ENCODE measurements at regions not wholly inside any gene's neighbourhood (a gene's known extent, or its start where the extent isn't known, plus 50 kb on each side); places are given as distances from the start of the nearest gene placed in this dataset.
"Not testable (repeated sequence)": the region's sequence is repeated elsewhere in the genome, so short reads cannot be mapped to it uniquely, and the experiment has no call there.

DNA sequence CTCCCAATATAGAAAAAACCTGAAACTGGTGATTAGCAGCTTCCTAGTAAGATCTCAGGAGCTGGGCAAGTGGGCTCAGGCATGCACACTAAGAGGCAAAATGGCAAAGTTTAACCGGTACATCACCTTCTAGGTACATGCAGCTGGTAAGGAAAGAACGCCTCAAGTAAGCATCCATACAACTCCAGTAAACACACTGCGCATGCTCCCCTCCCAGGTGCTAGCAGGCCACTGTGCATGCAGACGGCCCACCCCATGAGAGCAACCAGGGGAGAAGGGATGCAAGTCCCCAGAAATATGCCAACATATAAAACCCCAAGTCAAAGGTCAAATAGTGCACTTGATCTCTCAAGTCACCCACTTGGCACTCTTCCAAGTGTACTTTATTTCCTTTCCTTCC is 228.6 kb upstream of the KIF2A start:
- Mint-ChIP-seq H3K9me3 (ENCODE audit: insufficient read depth) (no peaks in the 10 kb centered on the region), H3K27ac (no peak overlapping the region), H3K27me3 (ENCODE audit: low read depth) (peaks cover 5% of the 10 kb centered on the region), H3K36me3 (ENCODE audit: low read depth) (no peaks in the 10 kb centered on the region), H3K4me1 (ENCODE audit: low read depth) (no peaks in the 10 kb centered on the region), H3K4me3 (no peak overlapping the region)
- DNase-seq = no peak
- ChIA-PET CTCF (no interaction called here), POLR2A (no interaction called here)
- no peak for ATAC-seq

DNA sequence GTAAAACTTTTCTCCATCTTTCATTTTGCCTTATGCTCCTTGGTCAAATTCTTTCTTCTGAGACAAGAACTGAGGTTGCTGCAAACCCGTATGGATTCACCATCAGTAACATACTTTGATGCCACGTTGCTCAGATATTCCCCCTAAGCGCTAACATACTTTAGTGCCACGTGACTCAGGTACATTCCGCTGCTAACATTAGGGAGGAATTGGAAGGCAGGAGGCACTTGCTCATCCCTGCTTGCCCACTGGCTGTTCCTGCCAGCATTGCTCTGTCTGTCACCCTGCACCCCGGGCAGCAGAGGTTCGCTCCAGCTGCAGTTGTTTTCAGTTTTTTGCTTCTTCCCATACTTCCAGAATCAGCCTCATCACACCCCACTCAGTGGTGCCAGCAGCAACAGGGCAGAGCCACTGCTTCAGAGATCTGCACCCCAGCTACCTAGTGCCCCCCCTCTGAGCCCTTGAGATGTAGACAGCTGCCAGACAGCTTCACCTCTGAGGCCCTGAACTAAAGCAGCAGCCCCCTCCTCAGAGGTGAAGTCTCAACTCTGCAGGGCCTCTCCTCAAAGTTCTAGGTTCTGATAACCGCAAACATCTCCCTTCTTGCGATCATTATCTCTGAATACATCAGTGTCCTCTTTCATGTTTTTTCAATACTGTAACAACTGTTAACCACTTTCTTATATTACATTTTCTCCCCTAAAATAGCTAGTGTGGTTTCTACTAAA is 228.0 kb upstream of the KIF2A start:
- Mint-ChIP-seq H3K36me3 (ENCODE audit: low read depth) (no peaks in the 10 kb centered on the region), H3K9me3 (ENCODE audit: insufficient read depth) (no peaks in the 10 kb centered on the region), H3K27me3 (ENCODE audit: low read depth) (peaks cover 5% of the 10 kb centered on the region), H3K4me1 (ENCODE audit: low read depth) (no peaks in the 10 kb centered on the region), H3K27ac (no peak overlapping the region), H3K4me3 (no peak overlapping the region)
- DNase-seq (no peak), ATAC-seq (no peak)
- ChIA-PET CTCF (no interaction called here), POLR2A (no interaction called here)

- Mint-ChIP-seq H3K27me3 (ENCODE audit: low read depth) (no peaks in the 10 kb centered on the region), H3K9me3 (ENCODE audit: insufficient read depth) (no peaks in the 10 kb centered on the region), H3K4me3 (no peak overlapping the region), H3K36me3 (ENCODE audit: low read depth) (no peaks in the 10 kb centered on the region), H3K27ac (no peak overlapping the region), H3K4me1 (ENCODE audit: low read depth) (no peaks in the 10 kb centered on the region)
- no peak for ATAC-seq
- CTCF ChIA-PET = no interaction called here
- no peak for DNase-seq
- POLR2A ChIA-PET = interaction anchor here (0.5 kb wide), 1 partner anchor 255 kb away, joined by 3 read pairs; no protein-coding TSS in a partner anchor
Measured at GRCh38 chr5:62082370-62082801, 223.6 kb upstream of the KIF2A start.

- CTCF ChIA-PET = no interaction called here
- H3K27me3 Mint-ChIP-seq (ENCODE audit: low read depth) = no peaks in the 10 kb centered on the region
Measured at GRCh38 chr5:62083247-62083646, 222.8 kb upstream of the KIF2A start.

GRCh38 chr5:62083661-62084060 is 222.3 kb upstream of the KIF2A start:
- ChIA-PET POLR2A (no interaction called here), CTCF (no interaction called here)
- Mint-ChIP-seq H3K27me3 (ENCODE audit: low read depth) (no peaks in the 10 kb centered on the region), H3K4me1 (ENCODE audit: low read depth) (no peaks in the 10 kb centered on the region), H3K27ac (no peak overlapping the region), H3K9me3 (ENCODE audit: insufficient read depth) (no peaks in the 10 kb centered on the region), H3K4me3 (no peak overlapping the region), H3K36me3 (ENCODE audit: low read depth) (no peaks in the 10 kb centered on the region)
- ATAC-seq (no peak), DNase-seq (no peak)

More at GRCh38 chr5:62083247-62083646, 222.8 kb upstream of the KIF2A start:
- Mint-ChIP-seq H3K4me1 (ENCODE audit: low read depth) (no peaks in the 10 kb centered on the region), H3K9me3 (ENCODE audit: insufficient read depth) (no peaks in the 10 kb centered on the region), H3K36me3 (ENCODE audit: low read depth) (no peaks in the 10 kb centered on the region), H3K4me3 (no peak overlapping the region), H3K27ac (no peak overlapping the region)
- POLR2A ChIA-PET = no interaction called here
- ATAC-seq = no peak
- DNase-seq = no peak

GRCh38 chr5:62084391-62084790 is 221.6 kb upstream of the KIF2A start:
- CTCF ChIA-PET = no interaction called here
- Mint-ChIP-seq H3K36me3 (ENCODE audit: low read depth) (no peaks in the 10 kb centered on the region), H3K27me3 (ENCODE audit: low read depth) (no peaks in the 10 kb centered on the region), H3K4me3 (no peak overlapping the region), H3K9me3 (ENCODE audit: insufficient read depth) (no peaks in the 10 kb centered on the region), H3K4me1 (ENCODE audit: low read depth) (no peaks in the 10 kb centered on the region), H3K27ac (no peak overlapping the region)
- POLR2A ChIA-PET = no interaction called here
- ATAC-seq (no peak), DNase-seq (no peak)

DNA sequence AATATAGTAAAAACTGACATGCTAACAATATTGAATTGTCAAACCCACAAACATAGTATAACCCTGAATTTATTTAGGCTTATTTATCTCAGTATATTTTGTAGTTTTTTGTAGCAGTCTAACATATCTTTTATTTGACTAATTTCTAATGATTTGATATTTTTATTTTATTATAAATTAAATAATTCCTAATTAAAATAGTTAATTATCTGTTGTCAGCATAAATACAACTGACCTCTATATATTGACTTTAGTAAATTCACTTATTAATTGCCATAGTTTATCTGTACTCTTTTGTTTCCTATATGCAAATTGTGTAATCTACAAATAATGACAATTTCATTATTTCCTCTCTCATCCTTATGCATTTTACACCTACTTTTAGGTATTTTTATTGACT is 215.1 kb upstream of the KIF2A start:
- Mint-ChIP-seq H3K4me1 (ENCODE audit: low read depth) (peaks cover 3% of the 10 kb centered on the region), H3K9me3 (ENCODE audit: insufficient read depth) (no peaks in the 10 kb centered on the region), H3K36me3 (ENCODE audit: low read depth) (no peaks in the 10 kb centered on the region), H3K27ac (no peak overlapping the region), H3K27me3 (ENCODE audit: low read depth) (peaks cover 3% of the 10 kb centered on the region), H3K4me3 (no peak overlapping the region)
- ATAC-seq (no peak), DNase-seq (no peak)
- ChIA-PET CTCF (no interaction called here), POLR2A (no interaction called here)

DNA sequence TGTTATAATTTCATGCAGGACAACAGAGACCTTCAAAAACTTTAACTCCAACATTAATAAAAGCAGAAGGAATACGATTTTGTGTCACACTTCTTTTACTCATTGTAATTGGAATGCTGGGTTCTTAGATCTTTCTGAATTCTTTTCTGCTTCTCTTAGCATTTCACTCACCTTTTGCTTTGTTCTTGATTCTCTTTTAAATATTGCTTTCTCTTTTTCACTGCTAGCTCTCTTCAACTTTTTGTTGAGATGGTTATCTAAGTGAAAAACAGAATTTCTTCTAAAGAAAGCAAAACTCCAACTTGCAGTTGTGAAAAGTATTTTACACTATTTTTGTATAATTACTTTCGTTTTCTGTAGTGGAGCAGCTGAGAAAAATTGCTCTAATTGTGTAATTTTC is 212.6 kb upstream of the KIF2A start:
- ATAC-seq = no peak
- Mint-ChIP-seq H3K4me3 (no peak overlapping the region), H3K4me1 (ENCODE audit: low read depth) (peaks cover 3% of the 10 kb centered on the region), H3K36me3 (ENCODE audit: low read depth) (no peaks in the 10 kb centered on the region), H3K27me3 (ENCODE audit: low read depth) (peaks cover 3% of the 10 kb centered on the region), H3K9me3 (ENCODE audit: insufficient read depth) (no peaks in the 10 kb centered on the region), H3K27ac (no peak overlapping the region)
- ChIA-PET CTCF (no interaction called here), POLR2A (no interaction called here)
- DNase-seq = no peak

DNA sequence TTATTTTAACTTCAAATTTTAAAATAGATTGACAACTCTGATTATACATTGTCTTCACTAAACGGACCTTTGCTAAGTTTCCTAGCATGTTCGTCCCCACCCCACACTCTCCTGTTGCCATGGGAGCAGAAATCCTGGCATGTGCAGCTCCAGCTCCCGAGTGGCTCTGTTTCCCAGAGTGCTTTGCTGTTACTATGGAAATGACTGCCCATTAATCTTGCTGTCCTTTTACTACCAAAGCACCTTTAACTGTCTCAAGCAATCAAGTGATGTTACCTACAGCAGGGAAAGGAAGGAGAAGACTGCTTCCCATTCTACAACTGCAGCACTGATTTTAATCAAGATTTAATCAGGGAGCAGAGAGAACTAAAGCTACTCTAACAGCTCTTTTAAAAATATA is 212.0 kb upstream of the KIF2A start:
- ATAC-seq = no peak
- POLR2A ChIA-PET = no interaction called here
- Mint-ChIP-seq H3K27me3 (ENCODE audit: low read depth) (peaks cover 3% of the 10 kb centered on the region), H3K9me3 (ENCODE audit: insufficient read depth) (no peaks in the 10 kb centered on the region), H3K36me3 (ENCODE audit: low read depth) (no peaks in the 10 kb centered on the region), H3K4me1 (ENCODE audit: low read depth) (peaks cover 3% of the 10 kb centered on the region), H3K4me3 (no peak overlapping the region), H3K27ac (no peak overlapping the region)
- CTCF ChIA-PET = no interaction called here
- DNase-seq = no peak

DNA sequence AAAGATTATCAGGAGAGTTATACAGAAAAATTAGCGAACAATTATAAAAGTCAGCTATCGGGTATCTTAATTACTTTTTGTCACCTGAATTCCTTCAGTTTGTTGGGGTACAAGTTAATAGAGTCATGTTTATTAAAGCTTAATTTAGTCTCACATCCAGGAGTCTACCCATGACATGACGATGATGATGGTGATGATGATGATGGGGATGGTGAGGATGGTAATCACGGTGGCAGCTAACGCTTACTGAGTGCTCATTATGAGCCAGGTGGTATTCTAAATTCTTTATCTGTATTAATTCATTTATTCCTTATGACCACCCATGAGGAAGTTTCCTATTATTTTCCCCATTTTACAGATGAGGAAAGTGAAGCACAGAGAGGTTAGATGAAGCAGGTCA is 208.6 kb upstream of the KIF2A start:
- peaks cover 3% of the 10 kb centered on the region for H3K27me3 Mint-ChIP-seq (ENCODE audit: low read depth)
- POLR2A ChIA-PET = no interaction called here

GRCh38 chr5:62100201-62100600 is 205.8 kb upstream of the KIF2A start:
- Mint-ChIP-seq H3K4me1 (ENCODE audit: low read depth) (no peaks in the 10 kb centered on the region), H3K4me3 (no peak overlapping the region), H3K27ac (no peak overlapping the region), H3K36me3 (ENCODE audit: low read depth) (no peaks in the 10 kb centered on the region), H3K9me3 (ENCODE audit: insufficient read depth) (no peaks in the 10 kb centered on the region), H3K27me3 (ENCODE audit: low read depth) (no peaks in the 10 kb centered on the region)
- ATAC-seq = no peak
- DNase-seq = no peak
- POLR2A ChIA-PET = no interaction called here
- CTCF ChIA-PET = no interaction called here

More for the DNA sequence above, 208.6 kb upstream of the KIF2A start:
- ATAC-seq (no peak), DNase-seq (no peak)
- H3K27ac Mint-ChIP-seq = no peak overlapping the region
- H3K36me3 Mint-ChIP-seq (ENCODE audit: low read depth) = no peaks in the 10 kb centered on the region
- H3K9me3 Mint-ChIP-seq (ENCODE audit: insufficient read depth) = no peaks in the 10 kb centered on the region
- H3K4me1 Mint-ChIP-seq (ENCODE audit: low read depth) = peaks cover 3% of the 10 kb centered on the region
- CTCF ChIA-PET = no interaction called here
- H3K4me3 Mint-ChIP-seq = no peak overlapping the region

DNA sequence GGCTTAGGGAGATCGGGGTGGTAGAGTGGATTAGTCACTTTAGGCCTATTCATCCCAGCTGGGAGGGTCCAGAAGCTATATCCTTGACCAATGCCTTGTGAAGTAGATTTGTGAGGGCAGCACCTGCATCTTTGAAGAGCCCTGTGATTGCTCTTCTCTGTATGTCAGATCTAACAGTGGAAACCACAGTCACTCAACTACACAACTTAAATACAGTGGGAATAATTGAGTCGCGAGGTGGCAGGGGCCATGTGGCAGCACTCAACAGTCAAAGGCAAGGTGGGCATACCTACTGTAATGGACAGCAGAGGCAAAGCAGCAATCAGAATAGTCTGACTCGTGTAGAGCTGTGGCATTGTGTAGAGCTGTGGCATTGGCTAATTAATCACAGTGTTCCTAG is 202.1 kb upstream of the KIF2A start:
- H3K27ac Mint-ChIP-seq; H3K36me3 Mint-ChIP-seq (ENCODE audit: low read depth); CTCF ChIA-PET; H3K27me3 Mint-ChIP-seq (ENCODE audit: low read depth); ATAC-seq; H3K4me1 Mint-ChIP-seq (ENCODE audit: low read depth); POLR2A ChIA-PET; H3K9me3 Mint-ChIP-seq (ENCODE audit: insufficient read depth); H3K4me3 Mint-ChIP-seq; DNase-seq: not testable (repeated sequence)

DNA sequence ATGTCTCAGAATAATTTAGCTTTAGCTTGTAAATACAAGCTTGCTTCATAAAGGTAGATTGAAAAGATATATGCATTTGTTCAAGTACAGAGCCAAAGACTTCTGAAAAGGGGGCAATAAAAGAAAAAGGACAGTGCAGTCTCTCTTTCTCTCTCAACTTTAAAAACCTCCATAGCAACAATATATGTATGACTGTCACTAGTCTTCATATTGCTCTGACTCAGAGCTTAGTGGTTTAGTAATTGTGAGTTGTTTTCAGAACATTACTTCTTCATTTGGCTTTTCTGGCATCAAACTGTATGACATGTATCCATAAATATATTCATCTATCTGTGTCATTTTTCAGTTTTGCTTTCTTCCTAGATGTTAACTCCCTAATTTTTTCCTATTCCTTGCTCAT is 194.6 kb upstream of the KIF2A start:
- Mint-ChIP-seq H3K4me1 (ENCODE audit: low read depth) (no peaks in the 10 kb centered on the region), H3K9me3 (ENCODE audit: insufficient read depth) (no peaks in the 10 kb centered on the region), H3K27me3 (ENCODE audit: low read depth) (peaks cover 8% of the 10 kb centered on the region), H3K4me3 (no peak overlapping the region), H3K27ac (no peak overlapping the region), H3K36me3 (ENCODE audit: low read depth) (no peaks in the 10 kb centered on the region)
- no peak for ATAC-seq
- POLR2A ChIA-PET = no interaction called here
- CTCF ChIA-PET = no interaction called here
- no peak for DNase-seq

Data from activated CD8-positive, alpha-beta T cell treated with anti-CD3 and anti-CD28 coated beads, Interleukin-2, amount 10 ng/mL, durations not matched to agents 7 days and 5 days (primary cell).